ENCODE measurements at regions not wholly inside any gene's neighbourhood (a gene's known extent, or its start where the extent isn't known, plus 50 kb on each side); places are given as distances from the start of the nearest gene placed in this dataset.

DNA sequence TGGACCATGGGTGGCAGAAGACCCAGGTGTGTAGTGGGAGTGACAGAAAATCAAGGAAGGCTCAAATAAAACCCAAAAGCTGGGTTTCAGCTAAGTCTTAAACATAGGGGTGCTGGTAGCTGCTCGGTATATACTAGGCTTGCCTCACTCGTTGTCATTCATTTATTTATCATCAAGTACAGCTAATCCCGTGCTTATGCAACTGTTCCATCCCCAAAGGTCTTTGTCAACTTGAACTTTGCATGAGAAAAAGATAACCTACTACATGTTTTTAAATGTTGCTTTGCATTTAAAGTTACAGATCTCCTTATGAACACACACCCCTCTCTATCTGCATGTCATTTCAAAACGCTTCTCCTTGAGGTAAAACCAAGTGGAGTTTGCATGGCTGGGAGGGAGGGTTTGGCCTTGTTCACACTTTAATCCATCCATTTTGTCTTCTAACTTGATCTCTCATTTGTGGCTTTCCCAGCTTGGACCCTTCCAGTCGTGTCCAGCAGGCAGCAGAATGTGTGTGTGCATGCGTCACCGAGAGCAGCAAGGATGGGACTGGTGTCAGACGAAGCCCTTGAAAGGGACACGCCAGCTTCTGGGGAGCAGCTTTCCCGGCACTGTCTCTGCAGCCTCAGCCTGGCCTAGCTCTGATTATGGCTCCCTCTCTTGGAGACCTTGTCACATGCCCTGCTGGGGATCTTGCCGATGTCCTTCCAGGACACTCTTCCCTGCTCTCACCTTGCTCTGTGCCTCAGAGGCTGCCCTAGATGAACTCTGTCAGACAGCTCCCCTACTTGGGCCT, 133.5 kb downstream of the GADD45G start:
- TF ChIP-seq CTCF (IDR thresholded peaks at IDR 0.05) (peak in 2 of 6 experiments; percentile 3 to 5), POLR2A (IDR thresholded peaks at IDR 0.05) (no peak)
